ENCODE measurements at regions not wholly inside any gene's neighbourhood (a gene's known extent, or its start where the extent isn't known, plus 50 kb on each side); places are given as distances from the start of the nearest gene placed in this dataset.

DNA sequence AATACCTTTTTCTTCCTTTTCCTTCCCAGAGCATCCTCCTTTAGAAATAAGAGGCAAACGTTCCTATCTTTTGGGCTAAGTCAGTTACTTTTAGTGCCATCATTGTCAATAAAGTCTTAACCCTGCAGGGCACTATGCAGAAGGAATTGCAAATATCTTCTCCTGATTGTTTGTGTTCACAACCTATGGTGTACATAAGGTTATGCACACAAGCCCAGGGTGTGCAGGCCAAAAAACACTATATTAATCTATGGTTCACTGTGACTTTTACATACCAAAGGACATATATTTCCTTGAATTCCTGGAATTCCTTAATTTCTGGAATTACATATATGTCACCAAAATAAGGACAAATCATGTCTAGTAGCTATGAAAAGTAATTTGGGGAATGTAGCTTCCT lies 493.5 kb downstream of the MTRR start:
- DNase-seq (ENCODE audit: insufficient read length, low spot score) (no peak), FAIRE-seq (no peak)
- no peak for TF ChIP-seq CTCF (IDR thresholded peaks at IDR 0.05; ENCODE audit: insufficient read depth, missing control alignments)

- DNase-seq (ENCODE audit: insufficient read length, low spot score), result no peak
- FAIRE-seq, result no peak
These were observed 494.2 kb downstream of the MTRR start for GRCh38 chr5:8363138-8363537.

DNA sequence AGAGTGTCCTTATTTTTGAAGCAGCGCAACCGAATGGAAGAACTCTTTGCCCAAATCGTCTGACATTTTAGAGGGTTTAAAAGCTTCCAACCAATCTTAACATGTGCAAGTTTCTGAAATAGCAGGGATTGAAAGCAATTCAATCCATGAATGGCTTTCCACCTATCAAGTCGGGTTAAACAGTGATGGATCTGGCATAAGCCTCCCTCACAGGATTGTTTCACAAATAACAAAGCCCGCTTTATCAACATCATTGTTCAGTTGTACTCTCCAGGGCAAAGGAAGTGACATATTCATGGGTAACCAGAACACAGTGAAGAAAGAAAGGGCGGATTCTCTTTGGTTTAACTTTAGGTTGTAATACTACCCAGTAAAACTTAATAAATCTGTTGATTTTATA lies 497.3 kb downstream of the MTRR start:
- no peak for FAIRE-seq
- no peak for TF ChIP-seq CTCF (IDR thresholded peaks at IDR 0.05; ENCODE audit: insufficient read depth, missing control alignments)
- no peak for DNase-seq (ENCODE audit: insufficient read length, low spot score)

More at GRCh38 chr5:8363138-8363537, 494.2 kb downstream of the MTRR start:
- no peak for TF ChIP-seq CTCF (IDR thresholded peaks at IDR 0.05; ENCODE audit: insufficient read depth, missing control alignments)

- TF ChIP-seq CTCF (IDR thresholded peaks at IDR 0.05; ENCODE audit: insufficient read depth, missing control alignments), result no peak
- DNase-seq (ENCODE audit: insufficient read length, low spot score) (no peak), FAIRE-seq (no peak)
These were observed 507.5 kb downstream of the MTRR start for GRCh38 chr5:8376478-8376877.

DNA sequence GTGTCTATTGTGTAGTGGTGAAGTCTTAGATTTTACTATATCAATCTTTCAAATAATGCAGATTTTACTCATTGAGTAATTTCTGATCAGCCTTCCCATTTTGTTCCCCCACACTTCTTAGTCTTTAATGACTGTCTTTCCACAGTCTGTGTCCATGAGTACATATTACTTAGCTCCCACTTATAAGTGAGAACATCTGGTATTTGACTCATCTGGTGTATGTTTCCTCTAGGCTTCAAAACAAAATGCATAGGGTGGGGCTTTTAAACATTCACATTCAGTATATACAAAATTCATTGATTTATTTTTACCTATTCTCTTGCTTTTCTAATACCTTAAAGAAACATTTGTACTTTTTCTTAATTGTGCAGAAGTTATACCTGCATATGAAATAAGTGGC lies 513.0 kb downstream of the MTRR start:
- no peak for FAIRE-seq
- TF ChIP-seq CTCF (IDR thresholded peaks at IDR 0.05; ENCODE audit: insufficient read depth, missing control alignments), result no peak

DNA sequence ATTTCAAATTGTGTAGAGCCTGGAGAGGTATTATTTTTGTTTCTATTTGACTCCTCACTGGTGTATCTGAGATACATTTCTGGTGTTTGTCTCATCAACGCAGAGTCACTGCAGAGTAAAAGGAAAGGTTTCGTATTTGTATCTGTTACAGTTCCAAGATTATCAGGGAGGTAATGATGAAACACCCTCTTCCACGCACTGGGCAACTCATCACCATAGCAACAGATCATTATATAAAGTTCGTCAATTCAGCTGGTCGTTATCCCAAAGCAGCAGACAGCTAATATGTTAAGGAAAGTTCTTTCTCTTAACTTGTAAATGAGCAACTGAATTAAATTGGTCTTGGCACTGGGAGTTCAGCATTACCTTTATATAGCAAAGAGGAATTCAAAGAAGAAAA lies 513.5 kb downstream of the MTRR start:
- FAIRE-seq (no peak), DNase-seq (ENCODE audit: insufficient read length, low spot score) (no peak)
- no peak for TF ChIP-seq CTCF (IDR thresholded peaks at IDR 0.05; ENCODE audit: insufficient read depth, missing control alignments)

More for the DNA sequence above, 513.0 kb downstream of the MTRR start:
- DNase-seq (ENCODE audit: insufficient read length, low spot score), result no peak

GRCh38 chr5:8383616-8384015 lies 514.7 kb downstream of the MTRR start:
- no peak for TF ChIP-seq CTCF (IDR thresholded peaks at IDR 0.05; ENCODE audit: insufficient read depth, missing control alignments)
- no peak for DNase-seq (ENCODE audit: insufficient read length, low spot score)
- FAIRE-seq, result no peak

Measured in D721Med (cell line).